A549 (cell line): ENCODE measurements at regions not wholly inside any gene's neighbourhood (a gene's known extent, or its start where the extent isn't known, plus 50 kb on each side); places are given as distances from the start of the nearest gene placed in this dataset.

Experiments
- JUNB ChIP-seq: fragments of >200 bp; sonication (Bioruptor Twin); formaldehyde crosslinking; IDR thresholded peaks from 2 replicates; pipeline ENCODE4 v1.6.1; 2016
- POLR2A ChIP-seq: IDR thresholded peaks from 2 replicates; pipeline ENCODE4 v1.6.1; 2012; ENCODE audit warnings: mild to moderate bottlenecking, low read length
- TF ChIP-seq, protein P1 (sequence below): fragments of >200 bp; sonication (Bioruptor Twin); formaldehyde crosslinking; IDR thresholded peaks from 3 replicates; pipeline ENCODE4 v1.5.1; 2016

DNA sequence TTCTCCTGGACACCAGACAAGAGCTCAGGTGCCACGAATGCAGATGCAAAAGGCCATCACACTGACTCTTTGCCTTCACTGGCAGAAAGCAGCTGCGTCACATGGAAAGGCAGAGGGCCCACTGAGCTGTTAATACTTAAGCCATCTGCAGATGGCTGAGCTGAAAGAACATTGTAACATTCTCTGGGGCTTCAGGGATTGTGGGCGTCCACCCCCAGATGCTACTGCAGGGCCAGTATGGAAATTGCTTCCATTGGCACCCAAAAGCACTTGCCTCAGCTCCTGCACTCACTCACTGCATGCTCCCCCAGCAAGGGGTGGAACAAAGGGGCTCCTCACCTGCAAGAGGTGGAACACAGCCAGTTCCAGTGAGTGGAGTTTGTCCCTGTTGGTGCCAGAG is 1264.6 kb downstream of the REEP3 start:
- TF ChIP-seq, protein P1, sequence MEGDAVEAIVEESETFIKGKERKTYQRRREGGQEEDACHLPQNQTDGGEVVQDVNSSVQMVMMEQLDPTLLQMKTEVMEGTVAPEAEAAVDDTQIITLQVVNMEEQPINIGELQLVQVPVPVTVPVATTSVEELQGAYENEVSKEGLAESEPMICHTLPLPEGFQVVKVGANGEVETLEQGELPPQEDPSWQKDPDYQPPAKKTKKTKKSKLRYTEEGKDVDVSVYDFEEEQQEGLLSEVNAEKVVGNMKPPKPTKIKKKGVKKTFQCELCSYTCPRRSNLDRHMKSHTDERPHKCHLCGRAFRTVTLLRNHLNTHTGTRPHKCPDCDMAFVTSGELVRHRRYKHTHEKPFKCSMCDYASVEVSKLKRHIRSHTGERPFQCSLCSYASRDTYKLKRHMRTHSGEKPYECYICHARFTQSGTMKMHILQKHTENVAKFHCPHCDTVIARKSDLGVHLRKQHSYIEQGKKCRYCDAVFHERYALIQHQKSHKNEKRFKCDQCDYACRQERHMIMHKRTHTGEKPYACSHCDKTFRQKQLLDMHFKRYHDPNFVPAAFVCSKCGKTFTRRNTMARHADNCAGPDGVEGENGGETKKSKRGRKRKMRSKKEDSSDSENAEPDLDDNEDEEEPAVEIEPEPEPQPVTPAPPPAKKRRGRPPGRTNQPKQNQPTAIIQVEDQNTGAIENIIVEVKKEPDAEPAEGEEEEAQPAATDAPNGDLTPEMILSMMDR = no peak
- no peak for TF ChIP-seq JUNB
- TF ChIP-seq POLR2A = no peak
